PC-9 (cell line): ENCODE measurements at regions not wholly inside any gene's neighbourhood (a gene's known extent, or its start where the extent isn't known, plus 50 kb on each side); places are given as distances from the start of the nearest gene placed in this dataset.

Source experiments
- EZH2 ChIP-seq: fragments of 200-600 bp; sonication (generic); IDR thresholded peaks from 2 replicates; pipeline ENCODE4 v1.8.0; 2017; ENCODE audit warnings: antibody characterized with exemption, low read depth
- TF ChIP-seq, protein P1 (sequence below): fragments of 200-600 bp; sonication (generic); conservative IDR thresholded peaks from 2 replicates; pipeline ENCODE4 v1.6.1; 2017; ENCODE audit warnings: mixed run types, antibody characterized with exemption, mild to moderate bottlenecking, moderate library complexity

- TF ChIP-seq, protein P1, sequence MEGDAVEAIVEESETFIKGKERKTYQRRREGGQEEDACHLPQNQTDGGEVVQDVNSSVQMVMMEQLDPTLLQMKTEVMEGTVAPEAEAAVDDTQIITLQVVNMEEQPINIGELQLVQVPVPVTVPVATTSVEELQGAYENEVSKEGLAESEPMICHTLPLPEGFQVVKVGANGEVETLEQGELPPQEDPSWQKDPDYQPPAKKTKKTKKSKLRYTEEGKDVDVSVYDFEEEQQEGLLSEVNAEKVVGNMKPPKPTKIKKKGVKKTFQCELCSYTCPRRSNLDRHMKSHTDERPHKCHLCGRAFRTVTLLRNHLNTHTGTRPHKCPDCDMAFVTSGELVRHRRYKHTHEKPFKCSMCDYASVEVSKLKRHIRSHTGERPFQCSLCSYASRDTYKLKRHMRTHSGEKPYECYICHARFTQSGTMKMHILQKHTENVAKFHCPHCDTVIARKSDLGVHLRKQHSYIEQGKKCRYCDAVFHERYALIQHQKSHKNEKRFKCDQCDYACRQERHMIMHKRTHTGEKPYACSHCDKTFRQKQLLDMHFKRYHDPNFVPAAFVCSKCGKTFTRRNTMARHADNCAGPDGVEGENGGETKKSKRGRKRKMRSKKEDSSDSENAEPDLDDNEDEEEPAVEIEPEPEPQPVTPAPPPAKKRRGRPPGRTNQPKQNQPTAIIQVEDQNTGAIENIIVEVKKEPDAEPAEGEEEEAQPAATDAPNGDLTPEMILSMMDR = no peak
- TF ChIP-seq EZH2 = no peak
Measured at GRCh38 chr2:48122166-48122565, 192.3 kb upstream of the FOXN2 start.
